HUES48 (cell line): ENCODE measurements at regions not wholly inside any gene's neighbourhood (a gene's known extent, or its start where the extent isn't known, plus 50 kb on each side); places are given as distances from the start of the nearest gene placed in this dataset.
"Not testable (repeated sequence)": the region's sequence is repeated elsewhere in the genome, so short reads cannot be mapped to it uniquely, and the experiment has no call there.

Experiments used
- H3K27ac ChIP-seq: one replicate; pipeline ENCODE4 v1.7.0; 2013; ENCODE audit warnings: low read depth, low read length, inconsistent platforms
- H3K27me3 ChIP-seq: 2 replicates; pipeline ENCODE4 v1.6.1; 2013; ENCODE audit warnings: mild to moderate bottlenecking, low read length; ENCODE audit not compliant: control insufficient read depth, insufficient read depth
- H3K36me3 ChIP-seq: 2 replicates; pipeline ENCODE4 v1.6.1; 2013; ENCODE audit warnings: low read length; ENCODE audit not compliant: control insufficient read depth, insufficient read depth
- H3K4me1 ChIP-seq: 2 replicates; pipeline ENCODE4 v1.6.1; 2013; ENCODE audit warnings: mild to moderate bottlenecking, low read length; ENCODE audit not compliant: control insufficient read depth, insufficient read depth
- H3K4me3 ChIP-seq: 2 replicates; pipeline ENCODE4 v1.5.1; 2013; ENCODE audit warnings: mild to moderate bottlenecking, low read depth, low read length
- H3K9ac ChIP-seq: 2 replicates; pipeline ENCODE4 v1.6.1; 2013; ENCODE audit warnings: mild to moderate bottlenecking, low read depth, low read length, moderate library complexity
- H3K9me3 ChIP-seq: 2 replicates; pipeline ENCODE4 v1.6.1; 2013; ENCODE audit warnings: low read length; ENCODE audit not compliant: control insufficient read depth, insufficient read depth

- H3K27ac ChIP-seq, H3K27me3 ChIP-seq, H3K36me3 ChIP-seq, H3K9ac ChIP-seq, H3K4me1 ChIP-seq, H3K9me3 ChIP-seq, H3K4me3 ChIP-seq: not testable (repeated sequence)
Measured at GRCh38 chr3:182523424-182523823, 269.9 kb upstream of the ATP11B start.

GRCh38 chr3:182523836-182524235 is 269.5 kb upstream of the ATP11B start:
- Histone ChIP-seq H3K9me3 (no peaks in the 10 kb centered on the region), H3K27ac (no peak overlapping the region), H3K27me3 (no peaks in the 10 kb centered on the region), H3K9ac (no peak overlapping the region), H3K4me3 (no peak overlapping the region), H3K4me1 (peaks cover 3% of the 10 kb centered on the region; the same call in 1 of the 2 replicates), H3K36me3 (no peaks in the 10 kb centered on the region)

- H3K36me3 ChIP-seq = no peaks in the 10 kb centered on the region
- no peak overlapping the region for H3K27ac ChIP-seq
Measured at GRCh38 chr3:182524711-182525401, 268.4 kb upstream of the ATP11B start.

GRCh38 chr3:182525766-182526374 is 267.4 kb upstream of the ATP11B start:
- H3K4me1 ChIP-seq = peaks cover 3% of the 10 kb centered on the region; the same call in 1 of the 2 replicates
- H3K27ac ChIP-seq = no peak overlapping the region
- H3K36me3 ChIP-seq = no peaks in the 10 kb centered on the region
- no peaks in the 10 kb centered on the region for H3K9me3 ChIP-seq
- no peaks in the 10 kb centered on the region for H3K27me3 ChIP-seq
- H3K4me3 ChIP-seq = no peak overlapping the region
- no peak overlapping the region; the same call in 1 of the 2 replicates for H3K9ac ChIP-seq

More at GRCh38 chr3:182524711-182525401, 268.4 kb upstream of the ATP11B start:
- Histone ChIP-seq H3K4me1 (peaks cover 3% of the 10 kb centered on the region; the same call in 1 of the 2 replicates), H3K27me3 (no peaks in the 10 kb centered on the region), H3K9me3 (no peaks in the 10 kb centered on the region), H3K9ac (no peak overlapping the region), H3K4me3 (no peak overlapping the region)

- H3K27me3 ChIP-seq = no peaks in the 10 kb centered on the region
- H3K9ac ChIP-seq = no peak overlapping the region
- H3K27ac ChIP-seq = no peak overlapping the region
- H3K9me3 ChIP-seq = no peaks in the 10 kb centered on the region
- H3K4me3 ChIP-seq = no peak overlapping the region
- no peaks in the 10 kb centered on the region for H3K36me3 ChIP-seq
- peaks cover 3% of the 10 kb centered on the region; the same call in 1 of the 2 replicates for H3K4me1 ChIP-seq
Measured at GRCh38 chr3:182527745-182528144, 265.6 kb upstream of the ATP11B start.

GRCh38 chr3:182530316-182530715 is 263.0 kb upstream of the ATP11B start:
- Histone ChIP-seq H3K9me3 (no peaks in the 10 kb centered on the region), H3K27me3 (no peaks in the 10 kb centered on the region), H3K36me3 (no peaks in the 10 kb centered on the region), H3K4me1 (no peaks in the 10 kb centered on the region; the same call in 1 of the 2 replicates), H3K27ac (no peak overlapping the region), H3K4me3 (no peak overlapping the region), H3K9ac (no peak overlapping the region)

GRCh38 chr3:182533394-182533793 is 259.9 kb upstream of the ATP11B start:
- H3K9ac ChIP-seq = no peak overlapping the region
- no peak overlapping the region for H3K27ac ChIP-seq
- no peaks in the 10 kb centered on the region for H3K27me3 ChIP-seq
- no peak overlapping the region for H3K4me3 ChIP-seq
- H3K36me3 ChIP-seq = no peaks in the 10 kb centered on the region
- no peaks in the 10 kb centered on the region for H3K9me3 ChIP-seq
- H3K4me1 ChIP-seq = peaks cover 4% of the 10 kb centered on the region; the same call in 1 of the 2 replicates

- no peaks in the 10 kb centered on the region for H3K4me1 ChIP-seq
- H3K27ac ChIP-seq = no peak overlapping the region
- H3K36me3 ChIP-seq = no peaks in the 10 kb centered on the region
- H3K9me3 ChIP-seq = no peaks in the 10 kb centered on the region
- no peak overlapping the region for H3K9ac ChIP-seq
- no peaks in the 10 kb centered on the region for H3K27me3 ChIP-seq
- no peak overlapping the region for H3K4me3 ChIP-seq
Measured at GRCh38 chr3:182544542-182544941, 248.8 kb upstream of the ATP11B start.

- no peak overlapping the region for H3K9ac ChIP-seq
Measured at GRCh38 chr3:182562274-182562673, 231.0 kb upstream of the ATP11B start.

GRCh38 chr3:182565916-182566796 is 227.1 kb upstream of the ATP11B start:
- H3K4me3 ChIP-seq = no peak overlapping the region
- peaks cover 32% of the 10 kb centered on the region for H3K4me1 ChIP-seq
- H3K9ac ChIP-seq = no peak overlapping the region
- H3K36me3 ChIP-seq = no peaks in the 10 kb centered on the region
- no peaks in the 10 kb centered on the region for H3K9me3 ChIP-seq
- no peaks in the 10 kb centered on the region for H3K27me3 ChIP-seq
- no peak overlapping the region for H3K27ac ChIP-seq

More at GRCh38 chr3:182562274-182562673, 231.0 kb upstream of the ATP11B start:
- Histone ChIP-seq H3K4me3 (no peak overlapping the region), H3K9me3 (no peaks in the 10 kb centered on the region), H3K4me1 (peaks cover 24% of the 10 kb centered on the region), H3K36me3 (no peaks in the 10 kb centered on the region), H3K27me3 (no peaks in the 10 kb centered on the region), H3K27ac (no peak overlapping the region)
